GM18517 (cell line): ENCODE measurements at regions not wholly inside any gene's neighbourhood (a gene's known extent, or its start where the extent isn't known, plus 50 kb on each side); places are given as distances from the start of the nearest gene placed in this dataset.
"Not testable (repeated sequence)": the region's sequence is repeated elsewhere in the genome, so short reads cannot be mapped to it uniquely, and the experiment has no call there.

Experiments used
- ATAC-seq: cut with Tn5 transposase; IDR thresholded peaks from one replicate; pipeline ENCODE4 v1.9.1; 2021; ENCODE audit warnings: mild to moderate bottlenecking, moderate library complexity; ENCODE audit not compliant: unreplicated experiment

GRCh38 chr6:26232306-26232939 lies 132.6 kb upstream of the BTN3A2 start:
- ATAC-seq: no peak

GRCh38 chr6:26232940-26233648 lies 131.9 kb upstream of the BTN3A2 start:
- no peak for ATAC-seq

- ATAC-seq: peak; percentile 39
These were observed 131.2 kb upstream of the BTN3A2 start for GRCh38 chr6:26233649-26234420.

GRCh38 chr6:26234421-26235301 lies 130.3 kb upstream of the BTN3A2 start:
- ATAC-seq: peak; percentile 34

GRCh38 chr6:26235302-26235670 lies 129.7 kb upstream of the BTN3A2 start:
- ATAC-seq: no peak

GRCh38 chr6:26239415-26239814 lies 125.6 kb upstream of the BTN3A2 start:
- ATAC-seq: not testable (repeated sequence)

GRCh38 chr6:26240157-26241032 lies 124.6 kb upstream of the BTN3A2 start:
- peak; percentile 64 for ATAC-seq

- peak; percentile 7 for ATAC-seq
These were observed 123.7 kb upstream of the BTN3A2 start for GRCh38 chr6:26241033-26241895.

- no peak for ATAC-seq
These were observed 121.9 kb upstream of the BTN3A2 start for GRCh38 chr6:26243132-26243531.

GRCh38 chr6:26243752-26244151 lies 121.2 kb upstream of the BTN3A2 start:
- no peak for ATAC-seq

- ATAC-seq: no peak
These were observed 118.9 kb upstream of the BTN3A2 start for GRCh38 chr6:26246058-26246457.

GRCh38 chr6:26246553-26246952 lies 118.4 kb upstream of the BTN3A2 start:
- no peak for ATAC-seq

GRCh38 chr6:26249707-26249956 lies 115.4 kb upstream of the BTN3A2 start:
- ATAC-seq: peak; percentile 9

GRCh38 chr6:26249957-26250697 lies 114.9 kb upstream of the BTN3A2 start:
- peak; percentile 39 for ATAC-seq

GRCh38 chr6:26250698-26251044 lies 114.3 kb upstream of the BTN3A2 start:
- ATAC-seq: peak; percentile 5

GRCh38 chr6:26251354-26252076 lies 113.5 kb upstream of the BTN3A2 start:
- peak; percentile 53 for ATAC-seq

GRCh38 chr6:26252077-26252472 lies 112.9 kb upstream of the BTN3A2 start:
- ATAC-seq: no peak

- no peak for ATAC-seq
These were observed 110.3 kb upstream of the BTN3A2 start for GRCh38 chr6:26254724-26255123.
